HuH-7.5 (cell line): ENCODE measurements at regions not wholly inside any gene's neighbourhood (a gene's known extent, or its start where the extent isn't known, plus 50 kb on each side); places are given as distances from the start of the nearest gene placed in this dataset.

Experiments
- DNase-seq: peaks from one replicate; pipeline ENCODE4 v3.0.0; 2011; ENCODE audit warnings: low spot score

DNA sequence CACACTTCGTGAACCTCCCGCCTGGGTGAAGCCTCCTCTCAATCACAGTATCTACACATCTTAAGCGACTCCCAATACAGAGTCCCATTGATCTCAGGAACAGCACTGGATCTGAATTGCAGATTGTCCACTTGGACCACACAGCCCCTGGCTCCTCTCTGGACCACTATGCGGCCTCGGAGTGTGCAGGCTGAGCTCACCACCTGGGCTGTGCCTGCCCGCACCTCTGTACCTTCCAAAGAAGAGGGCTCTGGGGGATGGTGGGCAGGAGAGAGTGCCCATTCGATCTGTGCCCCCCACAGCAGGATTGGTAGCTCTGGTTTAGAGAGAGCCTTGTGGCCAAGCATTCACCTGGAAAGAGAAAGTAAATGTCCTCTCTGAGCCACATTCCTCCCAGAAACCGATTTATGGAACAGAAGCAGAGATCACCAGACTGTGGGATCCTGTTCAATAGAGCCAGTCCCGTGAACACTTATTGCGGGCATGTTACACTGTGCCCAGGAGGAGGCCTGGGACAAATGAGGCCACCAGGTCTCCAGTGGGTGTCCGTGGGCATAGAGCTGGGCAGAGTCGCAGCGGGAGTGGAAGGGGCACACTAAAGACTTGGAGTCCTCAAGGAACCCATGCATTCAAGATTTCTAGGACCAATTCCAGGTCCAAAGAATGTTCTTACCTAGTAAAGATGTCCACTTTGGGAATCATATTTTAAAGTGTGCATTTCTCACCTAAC lies 141.6 kb upstream of the SOX1 start:
- no peak for DNase-seq

DNA sequence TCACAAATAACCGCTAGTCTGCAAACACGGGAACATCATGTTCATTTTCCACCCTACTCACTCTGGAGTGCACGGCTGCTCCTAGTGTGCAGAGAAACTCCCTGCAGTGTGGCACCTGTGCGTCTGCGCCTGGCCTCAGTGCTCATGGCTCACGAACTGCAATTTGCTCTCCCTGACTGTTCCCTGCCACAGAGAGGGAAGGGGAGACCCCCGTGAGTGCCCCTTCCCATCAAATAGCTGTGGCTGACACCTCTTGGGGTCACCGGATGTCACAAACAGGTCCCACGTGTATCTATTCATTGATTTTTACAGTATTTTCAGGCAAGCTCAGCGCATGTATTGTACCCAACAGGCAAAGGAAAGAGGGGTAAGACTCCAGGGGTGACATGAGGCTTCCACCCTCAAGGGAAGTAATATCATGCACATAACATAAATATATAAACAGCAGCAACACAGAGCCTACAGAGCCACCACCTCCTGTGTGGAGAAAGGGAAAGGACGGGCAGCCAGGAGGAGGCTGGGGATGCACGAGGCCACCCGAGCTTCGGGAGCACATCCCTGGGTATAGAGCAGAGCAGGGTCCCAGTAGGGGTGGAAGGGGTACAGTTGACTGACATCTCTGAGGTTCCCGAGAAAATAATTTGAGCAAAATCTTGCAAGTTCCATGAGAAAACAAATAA lies 140.3 kb upstream of the SOX1 start:
- DNase-seq = no peak

DNA sequence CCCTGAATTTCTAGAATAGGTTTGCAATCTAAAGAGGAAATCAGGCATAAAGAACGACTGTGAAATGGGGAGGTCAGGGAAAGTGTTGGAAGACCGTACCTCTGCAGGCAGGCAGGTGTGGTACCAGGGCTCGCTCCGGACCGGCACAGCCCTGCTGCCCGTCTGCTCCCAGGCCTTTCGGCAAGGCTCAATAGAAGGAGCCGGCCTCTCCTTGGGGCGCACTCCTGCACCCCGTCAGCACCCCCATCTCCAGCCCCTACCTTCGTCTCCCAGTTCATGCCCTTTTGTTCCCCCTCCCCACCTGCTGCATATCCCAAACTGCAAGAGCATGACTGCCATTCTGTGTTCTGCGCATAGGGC lies 139.8 kb upstream of the SOX1 start:
- no peak for DNase-seq

DNA sequence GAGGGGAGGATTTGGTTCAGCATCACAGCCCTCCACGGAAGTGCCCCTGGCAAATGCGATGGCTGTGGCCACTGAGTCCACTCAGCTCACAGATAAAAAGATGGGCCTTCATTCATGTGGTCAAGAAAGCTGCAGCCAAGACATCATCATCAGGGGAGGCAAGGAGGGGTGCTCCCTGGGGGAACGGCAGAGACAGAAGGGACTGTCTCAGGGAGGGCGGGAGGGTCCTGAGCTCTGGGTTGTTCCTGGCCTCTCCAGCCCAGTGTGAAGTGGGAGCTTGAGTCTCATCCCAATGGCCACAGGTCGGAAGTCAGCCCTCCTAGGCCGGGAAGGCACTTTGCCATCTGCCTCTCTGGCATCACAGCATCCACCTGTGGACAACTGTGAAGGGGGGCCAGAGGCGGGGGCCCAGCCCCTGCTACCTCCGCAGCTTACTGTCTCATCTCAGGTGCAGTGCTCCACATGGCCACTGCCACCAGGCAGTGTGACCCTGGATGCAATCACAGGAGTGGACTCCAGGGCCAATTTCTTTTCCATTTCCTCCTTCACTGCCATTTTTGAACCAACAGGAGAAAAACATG lies 137.8 kb upstream of the SOX1 start:
- no peak for DNase-seq

DNA sequence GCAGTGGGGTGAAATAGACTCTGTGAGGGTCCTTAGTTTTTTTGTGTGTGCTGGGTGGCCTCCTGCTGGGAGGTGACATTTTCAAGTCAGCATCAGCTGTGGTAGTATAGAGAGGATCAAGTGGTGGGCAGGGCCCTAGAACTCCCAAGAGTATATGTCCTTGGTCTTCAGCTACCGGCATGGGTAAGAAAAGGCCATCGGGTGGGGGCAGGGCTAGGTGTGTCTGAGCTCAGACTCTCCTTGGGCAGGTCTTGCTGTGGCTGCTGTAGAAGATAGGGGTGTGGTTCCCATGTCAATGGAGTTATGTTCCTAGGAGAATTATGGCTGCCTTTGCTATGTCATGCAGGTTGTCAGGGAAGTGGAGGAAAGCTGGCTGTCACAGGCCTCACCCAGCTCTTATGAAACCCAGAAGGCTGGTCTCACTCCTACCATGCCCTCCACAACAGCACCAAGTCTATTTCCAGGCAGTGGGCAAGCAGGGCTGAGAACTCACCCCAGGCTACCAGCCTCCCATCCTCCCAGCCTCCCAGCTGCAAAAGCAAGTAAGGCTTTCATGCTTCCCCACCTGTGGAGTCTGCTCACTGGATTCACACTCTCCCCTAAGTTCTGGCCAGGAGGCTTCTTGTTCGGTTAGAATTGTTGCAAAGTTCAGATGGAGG lies 130.6 kb upstream of the SOX1 start:
- no peak for DNase-seq

DNA sequence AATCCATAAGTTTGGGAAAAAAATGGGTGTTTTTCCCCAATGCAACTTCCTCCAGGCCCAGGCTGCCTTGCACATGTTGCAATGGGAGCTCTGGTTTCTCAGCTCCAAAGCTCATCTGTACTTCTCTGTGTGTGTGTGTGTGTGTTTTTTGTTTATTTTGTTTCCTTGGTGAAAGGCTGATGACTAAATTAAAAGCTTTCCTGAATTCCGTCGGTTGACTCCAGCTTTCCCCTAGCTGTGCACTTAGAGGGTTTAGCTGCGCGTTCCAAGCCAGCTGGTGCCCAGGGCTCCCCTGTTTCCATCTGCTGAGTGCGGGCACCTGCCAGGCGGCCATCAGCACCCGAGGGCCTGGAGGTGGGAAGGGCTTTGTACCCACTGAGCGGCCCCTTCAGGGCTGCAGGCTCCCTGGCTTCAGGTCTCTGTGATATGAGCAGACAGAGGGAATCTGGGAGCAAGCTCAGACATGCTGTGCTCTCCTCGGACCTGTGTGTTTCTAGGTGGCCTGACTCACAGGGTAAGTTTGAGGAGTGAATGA lies 129.1 kb upstream of the SOX1 start:
- DNase-seq = no peak

DNA sequence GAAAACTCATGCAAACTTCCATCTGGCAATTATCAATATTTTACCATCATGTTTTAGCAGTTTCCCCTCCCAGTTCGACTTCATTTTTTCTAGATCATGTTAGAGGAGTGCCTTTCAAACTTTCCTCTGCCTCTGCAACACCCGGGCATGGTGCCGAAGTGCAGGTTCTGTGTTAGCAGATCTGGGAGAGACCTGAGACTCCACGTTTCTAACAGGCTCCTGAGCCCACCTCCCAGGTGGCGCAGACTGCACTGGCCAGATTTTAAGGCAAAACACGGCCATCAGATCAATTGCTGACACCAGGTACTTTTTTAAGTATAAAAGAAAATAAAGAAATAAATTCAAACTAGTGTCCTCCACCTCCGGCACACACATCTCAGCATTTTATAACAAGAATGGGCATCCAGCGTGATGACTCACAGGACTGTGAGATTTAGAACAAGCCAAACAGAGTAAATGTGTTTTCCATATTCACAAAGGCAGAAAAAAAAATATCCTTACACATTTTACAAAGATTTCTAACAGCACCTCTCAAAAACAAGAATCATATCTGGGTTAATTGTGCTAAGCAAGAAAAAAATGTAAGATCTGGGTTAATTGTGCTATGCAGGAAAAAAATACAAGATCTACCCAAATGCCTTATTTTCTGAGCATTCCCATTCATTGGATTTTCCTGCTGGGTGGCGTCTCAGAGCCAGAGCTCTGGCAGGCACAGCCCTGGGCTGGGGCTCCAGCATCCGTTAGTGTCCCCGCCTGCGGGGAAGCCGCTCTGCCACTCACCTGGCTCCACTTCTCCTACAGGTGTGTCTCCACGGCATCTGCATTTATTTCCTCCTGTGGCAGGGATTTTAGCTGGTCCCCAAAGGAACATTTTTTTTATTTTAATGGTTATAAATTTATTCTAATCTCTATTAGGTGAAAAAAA lies 127.9 kb upstream of the SOX1 start:
- no peak for DNase-seq

DNA sequence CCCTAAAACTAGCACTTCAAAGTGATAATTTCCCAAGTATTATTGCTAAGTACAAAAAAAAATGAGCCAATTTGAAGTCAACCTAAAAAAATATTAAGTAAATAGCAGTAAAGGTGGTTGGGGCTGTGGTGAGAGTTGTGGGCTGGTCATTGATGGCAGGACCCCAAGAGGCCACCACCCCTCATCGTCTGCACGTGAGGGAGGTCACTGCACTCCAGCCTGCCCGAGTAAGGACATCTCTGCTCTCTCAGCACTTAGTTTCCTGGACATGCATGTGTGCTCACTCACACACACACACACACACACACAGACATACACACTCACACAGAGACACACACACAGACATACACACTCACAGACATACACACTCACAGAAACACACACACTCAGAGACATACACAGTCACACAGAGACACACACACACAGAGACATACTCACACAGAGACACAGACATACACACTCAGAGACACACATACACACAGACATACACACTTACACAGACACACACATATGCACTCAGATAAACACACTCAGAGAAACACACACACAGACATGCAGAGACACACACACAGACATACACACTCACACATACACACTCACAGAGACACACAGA lies 127.2 kb upstream of the SOX1 start:
- DNase-seq = no peak

DNA sequence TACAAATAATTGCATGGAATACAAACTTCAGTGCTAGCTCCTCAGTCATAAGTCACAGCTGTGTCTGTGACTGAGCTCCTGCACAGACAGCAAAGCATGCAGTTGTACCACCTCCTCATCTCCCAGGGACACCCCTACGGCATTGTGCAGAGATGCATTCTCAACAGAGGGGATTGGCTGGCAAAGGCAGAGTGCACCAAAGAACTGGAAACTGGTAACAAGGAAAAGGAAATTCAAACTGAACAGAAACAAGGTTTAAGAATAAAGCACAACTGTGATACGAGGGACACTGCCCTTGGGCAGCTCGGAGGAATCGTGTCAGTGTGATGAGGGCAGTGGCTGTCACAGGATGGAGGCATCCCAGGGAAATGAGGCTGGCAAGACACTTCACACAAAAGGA lies 126.1 kb upstream of the SOX1 start:
- no peak for DNase-seq

DNA sequence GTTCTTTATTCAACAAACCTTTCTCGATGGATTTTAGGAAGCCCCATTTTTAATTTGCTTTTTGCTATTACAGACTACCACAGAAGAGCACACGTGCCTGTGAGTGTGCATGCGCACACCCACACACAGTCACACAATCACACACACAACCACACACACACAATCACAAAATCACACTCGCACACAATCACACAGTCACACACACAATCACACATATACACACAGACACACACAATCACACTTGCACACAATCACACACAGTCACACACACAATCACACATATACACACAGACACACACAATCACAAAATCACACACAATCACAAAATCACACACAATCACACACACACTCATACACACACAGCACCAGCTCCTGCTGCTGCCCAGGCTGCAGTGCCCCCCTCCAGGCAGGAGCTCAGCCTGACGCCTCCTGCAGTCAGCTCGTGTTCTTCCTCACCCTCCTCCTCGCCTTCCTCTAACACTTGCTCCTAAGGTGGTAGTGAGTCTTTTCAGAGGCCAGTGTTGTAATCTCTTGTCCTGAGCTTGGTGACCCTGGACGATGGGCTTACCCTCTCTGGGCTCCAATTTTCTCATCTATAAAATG lies 125.0 kb upstream of the SOX1 start:
- DNase-seq = no peak

DNA sequence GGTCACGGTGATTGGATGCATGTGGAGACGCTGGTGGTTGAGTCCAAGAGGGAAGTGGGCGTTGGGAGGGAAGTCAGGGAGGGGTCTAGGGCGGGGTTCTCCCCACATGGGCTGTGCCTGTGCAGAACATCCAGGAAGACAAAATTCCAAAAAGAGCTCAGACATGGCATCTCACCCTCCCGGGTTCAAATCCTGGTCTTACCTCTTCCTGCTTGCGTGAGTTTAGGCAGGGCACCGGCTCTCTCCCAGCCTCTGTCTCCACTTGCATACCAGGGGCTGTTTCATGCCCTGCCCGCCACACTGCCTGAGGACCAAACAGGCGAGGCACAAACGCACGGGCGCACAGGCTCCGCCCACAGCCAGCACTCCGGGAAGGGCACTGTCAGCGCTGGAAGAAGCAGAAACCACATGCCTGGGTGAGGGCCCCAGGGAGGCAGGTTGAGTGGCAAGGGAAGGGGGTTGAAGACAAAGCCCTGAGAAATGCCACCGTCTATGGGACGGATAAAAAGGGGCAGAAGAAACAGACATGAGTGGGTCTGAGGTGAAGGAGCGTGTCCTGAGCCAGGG lies 123.6 kb upstream of the SOX1 start:
- DNase-seq = no peak

DNA sequence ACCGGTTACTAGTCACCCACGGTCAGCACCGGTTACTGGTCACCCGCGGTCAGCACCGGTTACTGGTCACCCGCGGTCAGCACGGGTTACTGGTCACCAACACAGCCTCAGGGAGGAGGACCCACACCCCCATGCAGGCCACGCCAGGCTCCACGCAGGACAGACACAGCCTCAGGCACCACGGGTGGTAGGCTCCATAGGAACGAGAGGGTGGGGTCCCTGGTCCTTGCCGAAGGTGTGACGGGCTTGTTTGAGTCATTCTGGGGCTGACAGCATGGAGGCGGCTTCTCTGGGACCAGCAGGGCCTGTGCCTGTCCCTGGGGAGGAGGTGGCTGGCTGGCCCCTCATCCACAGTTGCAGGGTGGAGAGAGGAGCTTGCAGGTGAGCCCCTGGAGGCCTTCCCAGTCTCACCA lies 122.8 kb upstream of the SOX1 start:
- no peak for DNase-seq

DNA sequence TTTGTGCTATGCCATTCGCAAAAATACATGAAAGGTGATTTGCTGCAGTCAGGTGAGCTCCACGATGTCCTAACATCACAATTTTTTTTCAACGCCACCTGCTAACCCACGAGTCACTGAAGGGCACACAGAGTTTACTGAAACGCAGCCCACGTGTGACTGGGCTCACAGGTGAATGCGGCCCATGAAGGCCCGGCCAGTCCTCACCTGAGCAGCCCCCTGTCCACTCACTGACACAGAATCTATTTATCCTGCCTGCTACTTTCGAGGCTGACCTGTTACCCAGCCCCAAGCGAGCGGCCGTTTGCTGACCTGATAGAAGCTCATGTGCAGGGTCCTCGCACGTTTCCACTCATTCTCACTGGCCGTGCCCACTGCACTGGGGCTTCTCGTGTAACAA lies 121.9 kb upstream of the SOX1 start:
- no peak for DNase-seq

DNA sequence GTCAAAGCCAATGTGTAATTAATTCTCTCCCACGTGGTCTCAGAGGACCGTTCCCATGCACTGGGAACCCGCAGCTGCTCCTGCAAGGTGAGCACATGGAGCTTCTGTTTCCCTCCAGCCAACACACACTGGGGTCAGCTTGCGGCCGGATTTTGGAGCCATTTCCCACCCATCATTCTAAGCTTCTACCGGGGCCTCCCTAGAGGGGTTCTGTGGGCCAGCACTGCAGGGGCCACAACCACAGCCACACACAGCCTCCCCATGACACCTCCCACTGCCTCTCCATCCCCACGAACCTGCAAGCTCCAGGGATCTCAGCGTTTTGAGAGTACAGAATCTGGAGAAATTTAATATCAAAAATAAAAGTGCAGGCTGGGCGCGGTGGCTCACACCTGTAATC lies 120.7 kb upstream of the SOX1 start:
- DNase-seq = no peak

DNA sequence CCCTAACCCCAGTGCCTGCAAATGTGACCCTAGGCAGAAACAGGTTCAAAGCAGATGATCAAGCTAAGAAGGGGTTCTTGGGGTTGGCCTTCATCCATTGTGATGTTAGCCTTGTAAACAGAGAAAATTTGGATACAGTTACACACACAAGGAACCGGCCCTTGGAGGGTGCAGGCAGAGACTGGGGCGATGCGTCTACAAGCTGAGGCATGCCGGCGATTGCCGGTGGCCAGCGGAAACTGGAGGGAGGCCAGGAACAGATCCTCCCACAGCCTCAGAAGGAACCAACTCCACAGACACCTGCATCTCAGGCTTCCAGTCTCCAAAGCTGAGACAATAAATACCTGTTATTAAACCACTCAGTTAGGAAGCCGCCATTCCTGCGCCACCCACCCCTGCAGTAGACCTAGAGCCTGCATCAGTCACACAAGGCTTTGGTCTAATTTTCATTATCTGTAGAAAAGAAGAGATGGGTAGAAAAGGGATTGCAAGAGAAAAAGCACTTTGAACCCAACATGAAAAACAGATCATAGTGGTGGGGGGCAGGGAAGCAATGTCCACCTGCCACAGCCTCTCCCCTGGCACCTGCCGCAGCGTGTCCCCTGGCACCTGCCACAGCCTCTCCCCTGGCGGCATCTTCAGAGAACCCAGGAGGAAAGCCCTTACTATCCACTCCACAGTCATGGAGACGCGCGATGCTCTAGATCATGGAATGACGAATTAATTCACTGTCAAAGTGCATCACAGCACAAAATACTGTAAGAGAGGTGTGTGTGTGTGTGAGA lies 119.7 kb upstream of the SOX1 start:
- no peak for DNase-seq

DNA sequence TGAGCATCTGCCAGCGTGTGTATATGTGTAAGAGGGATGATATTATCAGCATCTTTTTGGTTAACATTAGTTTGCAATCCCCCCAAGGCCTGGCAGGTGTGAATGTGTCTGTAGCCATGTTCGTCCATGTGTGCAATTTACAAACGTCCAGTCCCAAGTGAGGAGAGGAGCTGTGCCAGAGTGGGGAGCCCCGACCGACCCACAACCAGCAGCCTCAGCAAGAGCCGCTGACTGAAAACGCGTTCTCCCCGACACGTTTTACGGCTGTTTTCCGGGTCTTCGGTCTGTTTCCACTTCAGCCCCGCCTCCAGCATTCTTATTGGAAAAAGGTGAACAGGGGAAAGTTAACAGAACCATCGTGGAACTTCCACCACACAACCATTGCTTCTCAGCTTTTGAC lies 119.1 kb upstream of the SOX1 start:
- DNase-seq = no peak

DNA sequence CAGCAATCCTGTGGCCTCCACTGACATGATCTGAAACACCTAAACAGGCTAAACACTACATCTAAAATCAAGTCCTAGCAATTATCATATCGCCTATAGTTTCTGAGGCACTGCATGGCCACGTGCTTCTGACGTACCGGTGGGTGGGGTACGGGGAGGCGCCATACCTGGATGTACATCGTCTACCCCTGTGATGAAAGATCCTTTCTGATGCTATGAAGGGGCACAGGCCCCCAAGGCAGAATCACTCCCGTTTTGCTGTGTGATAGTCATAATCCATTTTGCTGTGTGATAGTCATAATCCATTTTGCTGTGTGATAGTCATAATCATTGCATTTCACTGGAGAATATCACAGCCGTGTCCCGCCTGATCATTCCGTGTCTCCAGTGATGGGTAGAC lies 118.7 kb upstream of the SOX1 start:
- no peak for DNase-seq

DNA sequence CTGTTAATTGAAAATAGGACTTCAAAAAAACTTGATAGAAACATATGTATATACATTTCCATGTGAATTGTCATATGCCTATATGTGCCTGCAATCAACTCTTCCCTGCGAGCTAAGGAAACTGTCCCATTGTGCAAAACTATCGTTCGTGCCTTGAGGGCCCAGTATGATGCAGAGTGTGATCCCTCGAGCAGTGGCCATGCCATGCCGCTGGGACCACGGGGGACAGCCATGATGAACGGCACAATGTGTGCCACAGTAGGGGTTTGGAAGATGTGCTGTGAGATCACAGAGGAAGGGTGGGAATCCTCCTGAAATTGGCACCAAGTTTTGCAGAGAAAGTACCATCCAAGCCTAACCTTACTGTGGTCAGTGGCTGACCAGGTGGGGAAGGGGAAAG lies 118.1 kb upstream of the SOX1 start:
- DNase-seq = no peak

DNA sequence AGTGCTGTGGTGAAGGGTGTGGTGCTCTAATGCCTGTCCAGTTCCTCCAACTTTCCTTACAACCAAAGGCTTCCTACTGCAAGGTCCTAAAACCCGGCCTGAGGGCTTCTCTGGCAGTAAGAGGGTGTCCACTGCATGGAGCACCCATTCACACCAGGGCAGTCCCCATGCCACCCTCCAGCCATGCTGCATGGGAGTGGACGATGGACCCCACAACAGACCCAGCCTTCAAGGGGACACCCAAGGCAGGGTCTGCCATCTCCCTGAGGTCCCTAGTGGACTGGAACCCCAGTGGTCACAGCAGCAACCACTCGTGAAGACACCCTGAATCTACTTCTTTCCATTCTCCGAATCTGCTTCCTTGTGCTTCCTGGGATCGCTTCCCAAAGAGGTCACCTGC lies 117.6 kb upstream of the SOX1 start:
- no peak for DNase-seq

DNA sequence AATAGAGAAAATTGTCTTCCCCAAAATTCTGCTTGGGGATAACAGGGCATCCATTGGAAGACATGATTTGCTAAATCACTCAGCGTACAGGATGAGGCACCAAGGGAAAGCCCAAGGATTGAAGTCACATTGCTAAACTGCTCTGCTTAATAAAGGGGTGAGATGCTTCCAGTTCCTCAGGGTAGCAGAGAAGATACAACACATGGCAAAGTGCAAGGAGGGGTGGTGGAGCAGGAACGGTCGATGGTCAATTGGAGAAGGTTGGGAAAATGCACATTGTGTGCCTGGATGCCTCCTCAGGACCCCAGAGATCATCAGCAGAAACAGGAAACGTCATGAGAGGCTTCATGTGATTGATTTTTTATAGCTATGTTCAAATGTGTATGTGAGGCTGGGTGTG lies 116.3 kb upstream of the SOX1 start:
- no peak for DNase-seq
